GM10266 (cell line): ENCODE measurements at regions not wholly inside any gene's neighbourhood (a gene's known extent, or its start where the extent isn't known, plus 50 kb on each side); places are given as distances from the start of the nearest gene placed in this dataset.

ENCODE experiments used
- DNase-seq: peaks from one replicate; pipeline ENCODE4 v3.0.0; 2012; ENCODE audit errors: extremely low spot score
- TF ChIP-seq, protein P1 (sequence below): IDR thresholded peaks from 2 replicates; pipeline ENCODE4 v1.5.1; 2012; ENCODE audit warnings: mild to moderate bottlenecking, low read depth; ENCODE audit not compliant: control insufficient read depth, insufficient read depth; ENCODE audit errors: missing control alignments

DNA sequence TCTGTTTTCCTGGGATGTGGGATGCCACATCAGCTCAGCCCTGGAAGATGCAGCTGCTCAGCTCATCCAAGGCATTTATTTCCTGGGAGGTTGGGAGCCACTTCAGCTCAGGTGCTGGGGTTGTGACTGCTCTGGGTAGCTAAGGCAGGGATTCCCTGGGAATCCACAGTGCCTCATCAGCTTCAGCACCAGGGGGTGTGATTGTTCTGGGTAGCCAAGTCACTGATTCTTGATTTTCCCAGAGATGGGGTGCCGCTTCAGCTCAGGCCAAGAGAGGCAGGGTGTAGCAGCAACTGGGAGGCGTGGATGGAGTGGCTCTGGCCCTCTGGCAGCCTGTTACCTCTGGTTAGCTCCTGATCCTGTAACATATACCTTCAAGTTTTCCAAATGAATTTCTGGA, 81.3 kb upstream of the PRMT8 start:
- DNase-seq, result no peak
- TF ChIP-seq, protein P1, sequence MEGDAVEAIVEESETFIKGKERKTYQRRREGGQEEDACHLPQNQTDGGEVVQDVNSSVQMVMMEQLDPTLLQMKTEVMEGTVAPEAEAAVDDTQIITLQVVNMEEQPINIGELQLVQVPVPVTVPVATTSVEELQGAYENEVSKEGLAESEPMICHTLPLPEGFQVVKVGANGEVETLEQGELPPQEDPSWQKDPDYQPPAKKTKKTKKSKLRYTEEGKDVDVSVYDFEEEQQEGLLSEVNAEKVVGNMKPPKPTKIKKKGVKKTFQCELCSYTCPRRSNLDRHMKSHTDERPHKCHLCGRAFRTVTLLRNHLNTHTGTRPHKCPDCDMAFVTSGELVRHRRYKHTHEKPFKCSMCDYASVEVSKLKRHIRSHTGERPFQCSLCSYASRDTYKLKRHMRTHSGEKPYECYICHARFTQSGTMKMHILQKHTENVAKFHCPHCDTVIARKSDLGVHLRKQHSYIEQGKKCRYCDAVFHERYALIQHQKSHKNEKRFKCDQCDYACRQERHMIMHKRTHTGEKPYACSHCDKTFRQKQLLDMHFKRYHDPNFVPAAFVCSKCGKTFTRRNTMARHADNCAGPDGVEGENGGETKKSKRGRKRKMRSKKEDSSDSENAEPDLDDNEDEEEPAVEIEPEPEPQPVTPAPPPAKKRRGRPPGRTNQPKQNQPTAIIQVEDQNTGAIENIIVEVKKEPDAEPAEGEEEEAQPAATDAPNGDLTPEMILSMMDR, result no peak

DNA sequence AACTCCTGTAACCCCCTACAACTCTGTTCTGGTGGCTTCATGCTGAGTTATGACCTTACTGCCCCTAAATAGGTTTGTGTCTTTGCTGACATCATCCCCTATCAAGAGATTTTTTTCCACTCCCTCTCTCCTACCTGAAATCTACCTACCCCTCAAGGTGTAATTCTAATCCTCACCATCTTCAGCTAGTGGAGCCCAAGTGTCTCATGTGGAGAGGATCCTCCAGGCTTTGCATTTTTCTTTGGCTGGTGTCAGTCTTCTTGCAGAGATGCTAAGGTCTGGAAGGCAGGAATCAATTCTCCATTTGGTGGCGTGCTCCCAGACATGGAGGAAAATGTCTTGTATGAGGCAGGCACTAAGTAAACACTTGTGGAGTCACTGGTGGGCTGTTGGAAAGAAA, 74.8 kb upstream of the PRMT8 start:
- TF ChIP-seq, protein P1, result no peak
- DNase-seq, result no peak

DNA sequence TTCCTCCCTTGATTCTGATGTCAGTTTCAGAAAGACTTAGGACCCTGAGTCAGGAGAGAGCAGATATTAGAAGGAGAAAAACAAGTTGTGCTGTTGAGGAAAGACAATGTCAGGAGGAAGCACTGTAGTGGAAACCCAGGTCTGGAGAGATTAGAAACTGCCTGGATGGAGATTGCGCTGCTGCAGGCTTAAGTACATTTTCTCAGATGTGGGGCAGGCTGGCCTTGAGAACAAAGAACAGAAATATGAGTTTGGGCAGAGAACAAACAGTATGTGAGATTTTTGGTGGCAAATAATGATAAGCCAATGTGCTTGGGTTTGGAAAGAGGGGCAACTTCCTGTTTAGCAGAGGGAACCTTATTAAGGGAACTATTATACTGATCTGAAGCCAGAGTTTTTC, 74.3 kb upstream of the PRMT8 start:
- DNase-seq, result no peak

DNA sequence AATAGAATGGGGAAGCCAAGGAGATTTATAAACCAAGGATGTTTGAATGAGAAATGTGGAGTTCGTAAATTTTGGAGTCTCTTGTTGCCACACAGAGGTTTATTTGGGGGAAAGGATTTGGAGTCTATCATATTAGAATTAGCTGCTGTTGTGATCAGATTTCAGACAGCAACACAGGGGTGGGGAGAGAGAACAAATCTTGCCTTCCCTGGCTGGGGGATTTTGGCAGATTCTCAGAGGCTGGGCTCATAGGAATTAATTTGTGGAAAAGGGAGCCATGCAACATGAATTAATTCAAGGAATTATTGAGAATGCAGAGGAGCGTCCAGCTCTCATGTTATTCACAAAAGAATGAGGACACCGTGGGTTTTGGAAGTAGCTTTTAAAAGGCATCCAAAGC, 73.9 kb upstream of the PRMT8 start:
- no peak for DNase-seq
- TF ChIP-seq, protein P1, result no peak

More for the DNA sequence above, 74.3 kb upstream of the PRMT8 start:
- TF ChIP-seq, protein P1, result no peak

DNA sequence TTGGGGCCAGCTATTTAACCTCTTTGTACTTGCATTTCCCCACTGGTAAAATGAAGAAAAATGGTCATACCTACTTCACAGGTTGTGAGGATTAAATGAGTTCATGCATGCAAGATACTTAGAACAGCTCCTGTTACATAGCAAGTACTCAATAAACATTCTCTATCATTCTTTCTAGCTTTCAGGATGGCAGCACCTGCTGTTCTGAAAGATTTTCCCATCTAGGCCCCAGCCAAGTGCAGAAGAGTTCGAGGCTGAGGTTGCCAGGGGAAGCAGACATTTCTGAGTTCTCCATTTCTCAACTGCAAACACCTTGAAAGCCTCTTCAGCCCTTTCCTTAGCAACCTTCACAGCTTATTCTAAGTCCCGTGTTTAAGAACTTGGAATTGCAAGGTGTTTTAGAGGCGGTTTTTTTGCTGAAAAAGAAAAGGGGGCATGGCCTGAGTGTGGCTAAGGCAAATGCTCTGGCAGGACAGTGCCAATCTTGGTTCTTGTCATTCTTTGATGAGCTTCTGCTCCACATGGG, 73.0 kb upstream of the PRMT8 start:
- TF ChIP-seq, protein P1, result no peak
- no peak for DNase-seq

DNA sequence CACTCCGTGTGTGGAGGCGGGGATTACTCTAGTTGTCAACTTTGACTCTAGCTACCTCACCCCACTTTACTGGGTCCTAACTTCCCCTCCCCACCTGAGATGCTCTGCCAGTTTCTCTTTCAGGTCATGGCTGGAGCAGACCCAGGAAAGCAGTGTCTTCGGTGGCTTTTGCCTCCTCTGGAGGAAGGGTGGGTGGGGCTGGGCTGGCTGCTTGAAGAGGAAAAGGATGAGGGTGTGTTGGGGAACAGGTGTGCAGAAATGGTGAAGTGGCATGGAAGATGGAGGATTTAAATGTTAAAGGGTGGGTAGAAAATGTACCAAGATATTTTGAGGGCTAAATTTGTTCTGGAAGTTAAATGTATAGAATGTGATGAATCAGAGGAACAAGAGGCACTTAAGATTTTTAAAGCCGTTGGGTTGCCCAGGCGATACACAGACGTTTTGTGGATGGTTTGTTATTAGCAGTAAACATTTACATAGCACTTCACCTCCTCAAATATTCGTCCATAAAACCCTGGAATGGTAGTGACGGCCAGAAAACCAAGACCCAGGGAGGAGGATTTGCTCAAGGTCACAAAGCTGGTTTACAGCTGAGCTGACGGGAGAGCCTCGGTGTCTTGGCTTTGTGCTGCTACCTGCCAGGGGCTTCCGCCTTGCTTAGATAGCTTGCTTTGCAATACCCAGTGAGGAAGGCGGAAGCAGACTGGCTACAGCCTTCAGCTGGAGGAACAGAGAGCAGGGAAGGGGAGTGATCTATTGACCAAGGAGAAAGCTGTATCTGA, 72.2 kb upstream of the PRMT8 start:
- no peak for DNase-seq
- TF ChIP-seq, protein P1, result no peak

DNA sequence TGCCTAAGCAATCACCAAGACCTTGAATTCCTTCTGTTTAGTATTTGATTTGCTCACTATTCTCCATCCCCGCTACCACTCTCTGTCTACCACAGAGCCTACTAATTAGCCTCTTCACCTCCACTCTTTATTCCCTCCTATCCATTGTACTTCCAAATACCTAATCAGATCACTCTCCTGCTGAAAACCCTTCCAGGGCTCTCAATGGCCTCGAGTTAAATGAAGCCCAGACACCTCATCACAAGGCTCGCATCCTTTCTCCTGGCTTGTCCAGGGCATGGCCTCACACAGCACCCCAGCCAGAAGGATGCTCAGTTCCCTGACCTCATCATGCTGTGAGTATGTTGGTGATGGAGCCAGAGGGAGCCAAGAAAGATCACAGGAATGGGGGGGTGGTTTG, 71.4 kb upstream of the PRMT8 start:
- no peak for DNase-seq
- TF ChIP-seq, protein P1, result no peak
